Smooth muscle cell (in vitro differentiated cells): ENCODE measurements at regions not wholly inside any gene's neighbourhood (a gene's known extent, or its start where the extent isn't known, plus 50 kb on each side); places are given as distances from the start of the nearest gene placed in this dataset.

Experiments
- DNase-seq: peaks from one replicate; lab custom pipeline; 2025; ENCODE audit not compliant: unreplicated experiment; lab: John Stamatoyannopoulos, UW
- H2AFZ ChIP-seq: fragments of 200-600 bp; sonication (generic); 2 replicates; pipeline ENCODE4 v1.6.0; 2016; ENCODE audit warnings: antibody characterized with exemption, low read depth, mild to moderate bottlenecking
- H3F3A ChIP-seq: fragments of 200-600 bp; sonication (generic); 2 replicates; pipeline ENCODE4 v1.6.0; 2017; ENCODE audit warnings: antibody characterized with exemption, low read depth
- H3K27ac ChIP-seq: fragments of 200-600 bp; sonication (generic); 2 replicates; pipeline ENCODE4 v1.5.1; 2016; ENCODE audit warnings: low read depth, mild to moderate bottlenecking
- H3K27me3 ChIP-seq: fragments of 200-600 bp; sonication (generic); 2 replicates; pipeline ENCODE4 v1.6.1; 2016; ENCODE audit warnings: low read depth, mild to moderate bottlenecking
- H3K36me3 ChIP-seq: fragments of 200-600 bp; sonication (generic); 2 replicates; pipeline ENCODE4 v1.5.1; 2016; ENCODE audit warnings: low read depth
- H3K4me1 ChIP-seq: fragments of 200-600 bp; sonication (generic); 2 replicates; pipeline ENCODE4 v1.5.1; 2016; ENCODE audit warnings: low read depth
- H3K4me2 ChIP-seq: fragments of 200-600 bp; sonication (generic); 2 replicates; pipeline ENCODE4 v1.6.0; 2016; ENCODE audit warnings: mild to moderate bottlenecking
- H3K4me3 ChIP-seq: fragments of 200-600 bp; sonication (generic); 2 replicates; pipeline ENCODE4 v1.5.1; 2016; ENCODE audit warnings: mild to moderate bottlenecking
- H3K79me2 ChIP-seq: fragments of 200-600 bp; sonication (generic); 2 replicates; pipeline ENCODE4 v1.6.0; 2016; ENCODE audit warnings: low read depth, mild to moderate bottlenecking
- H3K9ac ChIP-seq: fragments of 200-600 bp; sonication (generic); 2 replicates; pipeline ENCODE4 v1.6.0; 2016; ENCODE audit warnings: low read depth
- H3K9me3 ChIP-seq: fragments of 200-600 bp; sonication (generic); replicated peaks from 2 replicates; pipeline ENCODE4 v1.5.1; 2016; ENCODE audit warnings: low read depth
- H4K20me1 ChIP-seq: fragments of 200-600 bp; sonication (generic); 2 replicates; pipeline ENCODE4 v1.6.0; 2016; ENCODE audit warnings: low read depth
- WGBS: methylation state at CpG from one replicate; pipeline ENCODE4 v1.1.7; 2016; ENCODE audit warnings: low lambda C conversion rate; 5-methylcytosine and 5-hydroxymethylcytosine counted together
- TF ChIP-seq, protein P1 (sequence below): fragments of 200-600 bp; sonication (generic); IDR thresholded peaks from 2 replicates; pipeline ENCODE4 v1.5.1; 2017; ENCODE audit warnings: borderline replicate concordance, mild to moderate bottlenecking, antibody characterized with exemption; ENCODE audit not compliant: insufficient read depth, poor library complexity, severe bottlenecking

DNA sequence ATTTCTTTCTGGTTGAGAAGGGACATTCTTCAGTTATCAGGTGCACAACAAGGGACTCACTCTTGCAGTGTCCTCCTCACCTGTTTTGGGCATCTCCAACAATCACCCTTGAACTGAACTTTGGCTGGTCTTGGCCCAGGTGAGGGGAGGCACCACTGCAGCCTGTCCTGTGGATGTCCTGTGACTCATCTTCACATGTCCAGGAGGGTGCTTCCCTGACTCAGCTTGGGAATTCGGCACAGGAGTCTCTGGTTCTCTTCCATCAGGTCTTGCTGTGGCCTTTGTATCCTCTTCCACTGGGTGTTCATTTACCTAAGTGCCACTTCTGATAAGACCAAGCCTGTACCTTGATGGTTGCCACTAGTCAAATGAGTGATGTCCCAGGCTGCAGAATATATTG, 196.7 kb upstream of the MKI67 start:
- Histone ChIP-seq H3F3A (no peaks in the 10 kb centered on the region), H3K9ac (no peak overlapping the region), H3K27me3 (peaks cover 5% of the 10 kb centered on the region), H4K20me1 (no peaks in the 10 kb centered on the region), H3K27ac (no peak overlapping the region), H3K36me3 (no peaks in the 10 kb centered on the region), H3K9me3 (no peaks in the 10 kb centered on the region), H3K4me2 (no peak overlapping the region), H3K79me2 (no peaks in the 10 kb centered on the region), H2AFZ (no peak overlapping the region), H3K4me1 (no peaks in the 10 kb centered on the region), H3K4me3 (no peak overlapping the region)
- whole genome bisulfite sequencing: 82% methylated on average over 1 of the region's 1 CpG
- DNase-seq: no peak
- TF ChIP-seq, protein P1, sequence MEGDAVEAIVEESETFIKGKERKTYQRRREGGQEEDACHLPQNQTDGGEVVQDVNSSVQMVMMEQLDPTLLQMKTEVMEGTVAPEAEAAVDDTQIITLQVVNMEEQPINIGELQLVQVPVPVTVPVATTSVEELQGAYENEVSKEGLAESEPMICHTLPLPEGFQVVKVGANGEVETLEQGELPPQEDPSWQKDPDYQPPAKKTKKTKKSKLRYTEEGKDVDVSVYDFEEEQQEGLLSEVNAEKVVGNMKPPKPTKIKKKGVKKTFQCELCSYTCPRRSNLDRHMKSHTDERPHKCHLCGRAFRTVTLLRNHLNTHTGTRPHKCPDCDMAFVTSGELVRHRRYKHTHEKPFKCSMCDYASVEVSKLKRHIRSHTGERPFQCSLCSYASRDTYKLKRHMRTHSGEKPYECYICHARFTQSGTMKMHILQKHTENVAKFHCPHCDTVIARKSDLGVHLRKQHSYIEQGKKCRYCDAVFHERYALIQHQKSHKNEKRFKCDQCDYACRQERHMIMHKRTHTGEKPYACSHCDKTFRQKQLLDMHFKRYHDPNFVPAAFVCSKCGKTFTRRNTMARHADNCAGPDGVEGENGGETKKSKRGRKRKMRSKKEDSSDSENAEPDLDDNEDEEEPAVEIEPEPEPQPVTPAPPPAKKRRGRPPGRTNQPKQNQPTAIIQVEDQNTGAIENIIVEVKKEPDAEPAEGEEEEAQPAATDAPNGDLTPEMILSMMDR: no peak

- Histone ChIP-seq H3K4me2 (no peak overlapping the region), H3K9ac (no peak overlapping the region), H3K27ac (no peak overlapping the region), H3K79me2 (no peaks in the 10 kb centered on the region), H3K27me3 (peaks cover 5% of the 10 kb centered on the region), H3K36me3 (no peaks in the 10 kb centered on the region), H4K20me1 (no peaks in the 10 kb centered on the region), H3K9me3 (no peaks in the 10 kb centered on the region), H3F3A (no peaks in the 10 kb centered on the region), H2AFZ (no peak overlapping the region), H3K4me1 (no peaks in the 10 kb centered on the region), H3K4me3 (no peak overlapping the region)
- 60% methylated on average over 14 of the region's 14 CpGs for WGBS
- no peak for DNase-seq
- TF ChIP-seq, protein P1: no peak
Observed at GRCh38 chr10:128324058-128324827, 198.0 kb upstream of the MKI67 start.

DNA sequence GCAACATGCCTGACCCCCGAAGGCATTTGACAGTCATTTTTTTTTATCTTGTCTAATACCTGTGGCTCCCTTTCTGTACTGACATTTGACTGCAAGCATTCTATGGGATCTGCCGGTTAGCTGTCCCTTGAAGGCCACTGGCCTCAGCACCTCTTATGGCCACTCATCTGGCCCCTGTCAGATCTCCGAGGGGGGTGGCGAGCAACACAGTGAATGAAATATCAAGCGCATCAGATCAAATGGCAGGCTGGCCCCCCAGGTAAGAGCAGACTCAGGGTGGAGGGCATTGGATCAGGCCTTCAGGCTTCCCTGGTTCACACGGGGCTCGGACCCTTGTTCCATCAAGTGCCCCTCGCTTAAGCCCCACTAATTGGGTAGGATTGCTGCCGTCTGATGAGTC, 199.6 kb upstream of the MKI67 start:
- no peak overlapping the region for H3K4me2 ChIP-seq
- 79% methylated on average over 9 of the region's 9 CpGs for WGBS
- DNase-seq: no peak
- no peak overlapping the region for H2AFZ ChIP-seq
- no peak overlapping the region for H3K4me3 ChIP-seq
- H3F3A ChIP-seq: no peaks in the 10 kb centered on the region
- H3K27ac ChIP-seq: no peak overlapping the region
- H3K9me3 ChIP-seq: no peaks in the 10 kb centered on the region
- H3K36me3 ChIP-seq: no peaks in the 10 kb centered on the region
- TF ChIP-seq, protein P1: no peak
- no peaks in the 10 kb centered on the region for H4K20me1 ChIP-seq
- no peak overlapping the region for H3K9ac ChIP-seq
- H3K4me1 ChIP-seq: no peaks in the 10 kb centered on the region
- no peaks in the 10 kb centered on the region for H3K79me2 ChIP-seq
- H3K27me3 ChIP-seq: peaks cover 5% of the 10 kb centered on the region

DNA sequence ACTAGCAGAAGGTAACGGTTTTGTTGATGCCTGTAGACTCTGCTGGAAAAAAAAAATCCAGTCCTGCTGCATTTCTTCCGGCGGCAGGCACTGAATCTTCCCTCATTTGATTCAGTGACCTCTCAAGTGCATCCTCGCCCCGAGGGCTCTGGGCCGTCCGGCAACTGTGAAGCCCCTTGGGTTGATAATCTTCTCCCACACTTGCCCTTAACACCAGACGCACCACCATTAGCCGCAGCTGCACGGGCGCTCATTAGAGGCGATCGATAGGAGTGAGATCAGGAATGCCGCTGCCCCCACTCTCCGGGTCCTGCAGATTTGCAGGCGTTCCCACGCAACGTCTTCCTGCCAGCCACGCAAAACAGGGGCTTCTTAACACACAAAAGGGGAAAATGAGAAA, 200.0 kb upstream of the MKI67 start:
- Histone ChIP-seq H3K9ac (no peak overlapping the region), H2AFZ (no peak overlapping the region), H3K4me2 (no peak overlapping the region), H3K4me1 (no peaks in the 10 kb centered on the region), H3K79me2 (no peaks in the 10 kb centered on the region), H3K9me3 (no peaks in the 10 kb centered on the region), H3K36me3 (no peaks in the 10 kb centered on the region), H3F3A (no peaks in the 10 kb centered on the region), H3K4me3 (no peak overlapping the region), H3K27me3 (peaks cover 5% of the 10 kb centered on the region), H4K20me1 (no peaks in the 10 kb centered on the region), H3K27ac (no peak overlapping the region)
- DNase-seq: no peak
- TF ChIP-seq, protein P1: no peak
- 77% methylated on average over 19 of the region's 19 CpGs for WGBS
